ENCODE measurements at regions not wholly inside any gene's neighbourhood (a gene's known extent, or its start where the extent isn't known, plus 50 kb on each side); places are given as distances from the start of the nearest gene placed in this dataset.

DNA sequence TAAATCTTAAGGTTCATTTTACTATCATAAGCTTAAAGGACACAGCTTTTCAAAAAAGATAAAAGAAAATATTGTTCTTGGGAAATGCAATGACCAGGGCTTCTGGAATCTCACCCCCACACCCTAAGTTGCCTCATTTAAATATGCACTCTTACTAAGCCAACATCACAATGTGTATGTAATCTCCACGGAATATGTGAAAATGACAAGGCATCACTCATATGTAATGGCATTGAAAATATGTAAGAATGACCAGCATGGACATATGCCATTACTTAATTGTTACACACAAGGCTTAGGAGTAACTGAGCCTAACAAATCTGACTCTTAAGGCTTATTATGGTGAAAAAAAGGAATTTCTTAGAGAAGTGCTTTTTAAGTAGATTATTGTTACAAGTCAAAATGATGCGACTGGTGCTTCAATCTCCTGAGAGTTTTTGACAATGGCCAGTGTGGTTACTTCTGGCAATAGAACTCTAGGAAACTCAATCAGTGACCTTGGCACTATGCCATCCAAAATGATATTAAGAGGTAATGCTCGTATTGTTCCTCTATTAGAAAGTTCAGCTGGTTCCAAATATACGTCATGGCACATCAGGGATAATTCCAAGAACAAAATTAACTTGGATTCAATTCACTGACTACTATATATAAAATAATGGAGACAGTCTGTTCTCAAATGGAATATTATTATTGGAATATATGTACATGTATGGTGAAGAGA is 290.0 kb upstream of the PLSCR5 start:
- TF ChIP-seq ZNF384 (IDR thresholded peaks at IDR 0.05) (no peak), LEF1 (IDR thresholded peaks at IDR 0.05; ENCODE audit: borderline replicate concordance) (no peak), FOXM1 (IDR thresholded peaks at IDR 0.05; ENCODE audit: borderline replicate concordance) (no peak), ELF4 (IDR thresholded peaks at IDR 0.05) (no peak), L3MBTL2 (conservative IDR thresholded peaks at IDR 0.05) (no peak), FOXA1 (IDR thresholded peaks at IDR 0.05) (no peak), SUZ12 (IDR thresholded peaks at IDR 0.05) (no peak), BHLHE40 (IDR thresholded peaks at IDR 0.05; ENCODE audit: borderline replicate concordance) (no peak), CTBP1 (IDR thresholded peaks at IDR 0.05; ENCODE audit: borderline replicate concordance) (no peak), FOXK2 (IDR thresholded peaks at IDR 0.05) (no peak), SP1 (IDR thresholded peaks at IDR 0.05) (no peak), ARNT (IDR thresholded peaks at IDR 0.05) (no peak)
- TF ChIP-seq, protein P1, sequence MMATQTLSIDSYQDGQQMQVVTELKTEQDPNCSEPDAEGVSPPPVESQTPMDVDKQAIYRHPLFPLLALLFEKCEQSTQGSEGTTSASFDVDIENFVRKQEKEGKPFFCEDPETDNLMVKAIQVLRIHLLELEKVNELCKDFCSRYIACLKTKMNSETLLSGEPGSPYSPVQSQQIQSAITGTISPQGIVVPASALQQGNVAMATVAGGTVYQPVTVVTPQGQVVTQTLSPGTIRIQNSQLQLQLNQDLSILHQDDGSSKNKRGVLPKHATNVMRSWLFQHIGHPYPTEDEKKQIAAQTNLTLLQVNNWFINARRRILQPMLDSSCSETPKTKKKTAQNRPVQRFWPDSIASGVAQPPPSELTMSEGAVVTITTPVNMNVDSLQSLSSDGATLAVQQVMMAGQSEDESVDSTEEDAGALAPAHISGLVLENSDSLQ (IDR thresholded peaks at IDR 0.05), result no peak

Data from HEK293T (cell line).